ENCODE measurements at regions not wholly inside any gene's neighbourhood (a gene's known extent, or its start where the extent isn't known, plus 50 kb on each side); places are given as distances from the start of the nearest gene placed in this dataset.
"Not testable (repeated sequence)": the region's sequence is repeated elsewhere in the genome, so short reads cannot be mapped to it uniquely, and the experiment has no call there.

DNA sequence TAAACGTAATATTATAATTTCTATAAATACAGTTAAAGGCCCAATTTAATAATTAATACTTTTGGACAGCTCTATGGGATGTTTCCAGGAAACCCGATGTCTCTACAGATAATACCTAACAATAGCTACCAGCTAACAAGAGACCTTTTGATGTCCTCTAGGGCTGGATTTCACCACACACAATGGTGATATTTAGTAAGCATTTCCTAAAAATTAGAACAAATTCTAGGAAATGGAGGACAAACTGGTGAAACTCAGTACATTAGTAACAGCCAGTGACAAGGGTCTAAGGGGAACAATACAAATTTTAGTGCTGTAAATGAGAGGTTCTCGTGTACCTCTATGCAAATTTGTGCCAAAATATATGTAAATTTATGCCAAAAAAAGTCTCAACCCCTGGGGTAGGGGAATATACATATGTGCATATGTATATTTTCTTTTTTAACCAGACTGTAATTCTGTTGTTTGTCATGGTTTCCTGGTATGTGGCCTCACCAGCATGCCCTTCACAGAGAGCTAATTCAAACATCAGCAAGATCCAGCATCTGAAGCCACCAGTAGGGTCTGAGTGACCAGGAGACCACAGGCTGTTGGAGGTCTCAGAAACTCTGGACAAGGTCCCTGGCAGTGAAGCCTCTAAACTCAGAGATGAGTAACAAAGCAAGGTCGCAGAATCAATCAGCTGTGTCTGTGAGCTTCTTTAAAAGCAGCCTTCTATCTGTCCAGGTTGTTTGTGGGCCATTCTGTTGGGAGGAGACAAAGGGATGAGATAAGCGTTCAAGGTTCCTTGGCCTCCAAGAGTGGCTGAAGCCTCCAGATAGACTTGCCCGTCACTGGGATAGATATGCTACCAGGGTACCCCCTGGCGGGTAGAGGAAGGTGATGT, 235.1 kb upstream of the RREB1 start:
- no peak for TF ChIP-seq CTCF (IDR thresholded peaks at IDR 0.05; ENCODE audit: insufficient read depth, low read length, poor library complexity, severe bottlenecking)
- no peak for DNase-seq (ENCODE audit: extremely low read depth, insufficient read length)

GRCh38 chr6:6873778-6874177, 234.0 kb upstream of the RREB1 start:
- TF ChIP-seq CTCF (IDR thresholded peaks at IDR 0.05; ENCODE audit: insufficient read depth, low read length, poor library complexity, severe bottlenecking): no peak
- no peak for DNase-seq (ENCODE audit: extremely low read depth, insufficient read length)
- Histone ChIP-seq H3K36me3 (ENCODE audit: control insufficient read depth, insufficient read depth, low read length) (no peaks in the 10 kb centered on the region), H3K27me3 (replicated peaks; ENCODE audit: control insufficient read depth, insufficient read depth, low read length) (no peaks in the 10 kb centered on the region), H3K4me3 (replicated peaks; ENCODE audit: low read depth, low read length) (no peak overlapping the region)

More for the DNA sequence above, 235.1 kb upstream of the RREB1 start:
- Histone ChIP-seq H3K36me3 (ENCODE audit: control insufficient read depth, insufficient read depth, low read length) (no peaks in the 10 kb centered on the region), H3K27me3 (replicated peaks; ENCODE audit: control insufficient read depth, insufficient read depth, low read length) (no peaks in the 10 kb centered on the region), H3K4me3 (replicated peaks; ENCODE audit: low read depth, low read length) (no peak overlapping the region)

DNA sequence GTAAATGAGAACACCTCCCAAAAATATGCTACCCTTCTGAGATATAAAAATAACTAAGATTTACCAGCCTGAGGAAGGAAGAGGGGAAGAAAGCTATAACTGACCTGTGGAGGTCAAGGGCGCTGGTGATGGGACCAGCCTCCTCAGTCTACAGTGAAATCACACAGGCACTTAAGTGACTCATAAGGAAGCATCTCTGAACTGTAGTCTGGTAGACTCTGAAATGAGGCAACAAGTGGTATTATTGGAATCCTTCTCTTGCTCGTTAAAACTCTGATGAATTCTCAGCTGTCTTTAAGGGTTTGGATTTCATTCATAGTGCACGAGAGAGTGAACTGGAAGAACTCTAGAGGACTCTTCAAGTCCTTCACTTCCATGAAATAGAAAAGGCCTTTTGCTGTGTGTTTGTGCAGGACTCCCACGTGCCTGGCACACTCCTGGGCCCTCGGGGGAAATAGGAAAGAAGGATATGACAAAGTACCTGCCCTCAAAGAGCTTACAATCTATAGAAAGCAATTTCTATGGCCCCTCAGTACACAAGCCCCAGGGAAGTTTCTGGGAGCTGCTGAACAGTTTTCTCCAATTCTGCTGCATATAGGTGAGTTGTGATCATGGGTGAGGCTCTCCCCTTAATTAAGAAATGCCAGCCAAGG, 231.8 kb upstream of the RREB1 start:
- TF ChIP-seq CTCF (IDR thresholded peaks at IDR 0.05; ENCODE audit: insufficient read depth, low read length, poor library complexity, severe bottlenecking): no peak
- DNase-seq (ENCODE audit: extremely low read depth, insufficient read length): no peak
- Histone ChIP-seq H3K27me3 (replicated peaks; ENCODE audit: control insufficient read depth, insufficient read depth, low read length) (no peaks in the 10 kb centered on the region), H3K36me3 (ENCODE audit: control insufficient read depth, insufficient read depth, low read length) (no peaks in the 10 kb centered on the region), H3K4me3 (replicated peaks; ENCODE audit: low read depth, low read length) (no peak overlapping the region)

- DNase-seq (ENCODE audit: extremely low read depth, insufficient read length); H3K36me3 ChIP-seq (ENCODE audit: control insufficient read depth, insufficient read depth, low read length); H3K4me3 ChIP-seq (replicated peaks; ENCODE audit: low read depth, low read length); H3K27me3 ChIP-seq (replicated peaks; ENCODE audit: control insufficient read depth, insufficient read depth, low read length): not testable (repeated sequence)
Observed at GRCh38 chr6:6877792-6878191, 230.0 kb upstream of the RREB1 start.

DNA sequence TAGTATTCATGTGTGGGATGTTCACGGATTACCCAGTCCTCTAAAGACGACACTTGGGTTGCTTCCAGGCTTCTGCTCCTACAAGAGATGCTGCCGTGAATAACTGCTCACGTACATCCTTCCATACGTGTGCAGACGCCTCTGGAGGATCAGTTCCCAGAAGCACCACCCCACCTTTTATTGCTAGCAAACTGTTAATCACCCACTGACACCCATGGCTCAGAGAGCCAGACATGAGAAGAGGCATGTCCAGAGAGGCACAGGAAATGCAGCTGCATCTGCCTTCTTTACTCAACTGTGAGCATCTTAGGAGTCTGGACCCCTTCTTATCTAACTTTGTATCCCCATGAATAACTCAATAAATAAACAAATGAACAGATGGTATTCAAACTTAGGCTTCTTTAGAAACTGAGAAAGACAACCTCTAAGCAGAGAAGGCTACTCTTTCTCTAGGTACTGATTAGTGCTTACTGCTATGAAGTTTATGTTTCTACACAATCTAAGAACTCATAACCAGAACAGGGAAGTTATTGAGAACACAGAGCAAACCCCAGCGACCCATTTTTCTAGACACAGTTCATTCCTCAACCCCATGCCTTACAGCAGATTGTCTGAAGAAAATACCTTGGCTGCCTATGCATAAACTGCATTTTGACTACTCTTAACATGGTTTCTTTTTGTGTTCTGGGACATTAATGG, 228.7 kb upstream of the RREB1 start:
- TF ChIP-seq CTCF (IDR thresholded peaks at IDR 0.05; ENCODE audit: insufficient read depth, low read length, poor library complexity, severe bottlenecking): no peak
- no peak for DNase-seq (ENCODE audit: extremely low read depth, insufficient read length)

GRCh38 chr6:6879586-6879974, 228.2 kb upstream of the RREB1 start:
- not testable (repeated sequence) for H3K27me3 ChIP-seq (replicated peaks; ENCODE audit: control insufficient read depth, insufficient read depth, low read length); H3K36me3 ChIP-seq (ENCODE audit: control insufficient read depth, insufficient read depth, low read length); DNase-seq (ENCODE audit: extremely low read depth, insufficient read length); H3K4me3 ChIP-seq (replicated peaks; ENCODE audit: low read depth, low read length)

More for the DNA sequence above, 228.7 kb upstream of the RREB1 start:
- Histone ChIP-seq H3K36me3 (ENCODE audit: control insufficient read depth, insufficient read depth, low read length) (no peaks in the 10 kb centered on the region), H3K27me3 (replicated peaks; ENCODE audit: control insufficient read depth, insufficient read depth, low read length) (no peaks in the 10 kb centered on the region), H3K4me3 (replicated peaks; ENCODE audit: low read depth, low read length) (no peak overlapping the region)
